NCI-H2029 treated with DMSO at 0.1 percent for 48 hours (cell line): ENCODE measurements at regions not wholly inside any gene's neighbourhood (a gene's known extent, or its start where the extent isn't known, plus 50 kb on each side); places are given as distances from the start of the nearest gene placed in this dataset.

Experiments used
- DNase-seq: peaks from one replicate; lab custom pipeline; 2025; lab: John Stamatoyannopoulos, UW

GRCh38 chr6:98724537-98724936 lies 109.8 kb upstream of the POU3F2 start:
- DNase-seq, result no peak

DNA sequence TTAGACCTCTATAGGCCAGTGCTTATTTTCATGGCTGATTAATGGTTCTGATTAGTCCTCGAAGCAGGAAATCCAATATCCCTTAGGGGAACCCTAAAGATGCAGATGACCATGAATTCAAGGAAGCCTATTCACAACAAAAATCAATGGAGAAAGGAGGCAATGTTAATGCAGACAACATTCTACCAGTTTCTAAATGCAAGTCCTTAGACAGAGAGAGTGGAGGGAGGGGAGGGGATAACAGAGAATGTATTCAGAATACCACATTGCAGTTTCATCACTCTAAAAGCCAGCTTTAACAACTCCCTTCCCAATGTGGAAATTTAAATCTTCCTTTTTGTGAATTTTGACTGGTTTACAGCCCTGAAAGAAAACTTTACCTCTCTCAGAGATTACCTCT lies 87.1 kb upstream of the POU3F2 start:
- DNase-seq, result no peak

DNA sequence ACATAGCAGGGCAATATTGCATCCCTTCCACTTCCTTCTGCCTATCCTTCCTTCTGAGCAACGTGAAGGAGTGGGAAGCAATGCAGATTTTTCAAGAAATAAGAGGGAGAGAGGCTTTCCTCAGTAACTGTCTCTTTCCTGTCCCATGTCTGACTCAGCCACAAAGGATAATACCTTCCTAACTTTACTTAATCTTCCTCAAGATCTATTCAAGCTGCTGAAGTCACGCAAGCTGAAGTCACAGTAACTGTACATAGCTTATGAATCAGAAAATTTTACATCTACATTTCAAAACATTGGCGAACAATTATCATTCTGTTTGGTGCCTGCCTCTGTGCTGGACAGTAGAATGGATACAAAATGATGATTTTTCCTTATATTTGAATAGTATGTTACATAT lies 86.4 kb upstream of the POU3F2 start:
- DNase-seq, result no peak

GRCh38 chr6:98759459-98759858 lies 74.9 kb upstream of the POU3F2 start:
- no peak for DNase-seq

GRCh38 chr6:98764373-98764911 lies 69.9 kb upstream of the POU3F2 start:
- DNase-seq, result no peak

GRCh38 chr6:98769546-98769945 lies 64.8 kb upstream of the POU3F2 start:
- DNase-seq, result peak; percentile 25

- DNase-seq, result no peak
Measured at GRCh38 chr6:98775205-98775604, 59.2 kb upstream of the POU3F2 start.

- DNase-seq, result no peak
Measured at GRCh38 chr6:98777762-98778161, 56.6 kb upstream of the POU3F2 start.

DNA sequence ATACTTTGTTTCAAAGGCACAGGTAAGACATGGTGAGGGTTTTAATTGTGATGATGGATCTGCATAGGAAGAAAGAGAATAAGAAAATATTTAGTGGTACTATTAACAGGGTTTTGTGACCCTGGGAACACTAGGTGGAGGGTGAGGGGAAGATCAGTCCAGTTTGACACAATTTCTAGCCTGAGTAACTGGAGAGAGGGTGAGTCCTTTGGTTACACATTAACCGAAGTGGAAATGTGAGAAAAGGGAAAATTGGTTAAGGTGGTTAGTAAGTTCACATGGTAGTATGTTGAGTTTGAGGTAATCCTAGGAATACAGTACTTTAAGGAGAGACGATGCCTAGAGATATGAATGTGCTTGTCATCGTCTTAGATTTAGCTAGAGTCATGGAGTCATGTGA lies 54.8 kb upstream of the POU3F2 start:
- DNase-seq, result no peak

GRCh38 chr6:98782772-98783171 lies 51.6 kb upstream of the POU3F2 start:
- DNase-seq, result no peak

DNA sequence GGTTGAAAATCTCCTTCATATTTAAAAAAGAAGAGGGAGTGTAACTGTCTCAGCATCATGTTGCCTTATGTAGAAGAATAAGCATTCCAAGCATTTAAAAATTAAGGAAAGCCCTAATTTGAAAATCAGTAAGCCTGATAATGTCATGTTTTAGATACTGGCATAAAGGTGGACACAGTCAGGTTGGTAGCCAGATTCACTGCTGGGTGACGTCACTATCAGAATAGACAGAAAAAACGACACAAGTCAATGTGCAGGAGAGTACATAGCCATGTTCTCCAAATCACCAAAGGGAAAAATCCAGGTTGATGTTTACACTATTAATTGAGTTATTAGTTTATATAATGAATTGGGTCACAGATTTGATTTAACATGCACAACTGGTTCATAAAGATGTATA lies 50.8 kb upstream of the POU3F2 start:
- DNase-seq, result no peak
